HG03565 (cell line): ENCODE measurements at regions not wholly inside any gene's neighbourhood (a gene's known extent, or its start where the extent isn't known, plus 50 kb on each side); places are given as distances from the start of the nearest gene placed in this dataset.

ENCODE experiments used
- ATAC-seq: cut with Tn5 transposase; IDR thresholded peaks from one replicate; pipeline ENCODE4 v1.9.1; 2021; ENCODE audit warnings: mild to moderate bottlenecking, moderate library complexity; ENCODE audit not compliant: unreplicated experiment

DNA sequence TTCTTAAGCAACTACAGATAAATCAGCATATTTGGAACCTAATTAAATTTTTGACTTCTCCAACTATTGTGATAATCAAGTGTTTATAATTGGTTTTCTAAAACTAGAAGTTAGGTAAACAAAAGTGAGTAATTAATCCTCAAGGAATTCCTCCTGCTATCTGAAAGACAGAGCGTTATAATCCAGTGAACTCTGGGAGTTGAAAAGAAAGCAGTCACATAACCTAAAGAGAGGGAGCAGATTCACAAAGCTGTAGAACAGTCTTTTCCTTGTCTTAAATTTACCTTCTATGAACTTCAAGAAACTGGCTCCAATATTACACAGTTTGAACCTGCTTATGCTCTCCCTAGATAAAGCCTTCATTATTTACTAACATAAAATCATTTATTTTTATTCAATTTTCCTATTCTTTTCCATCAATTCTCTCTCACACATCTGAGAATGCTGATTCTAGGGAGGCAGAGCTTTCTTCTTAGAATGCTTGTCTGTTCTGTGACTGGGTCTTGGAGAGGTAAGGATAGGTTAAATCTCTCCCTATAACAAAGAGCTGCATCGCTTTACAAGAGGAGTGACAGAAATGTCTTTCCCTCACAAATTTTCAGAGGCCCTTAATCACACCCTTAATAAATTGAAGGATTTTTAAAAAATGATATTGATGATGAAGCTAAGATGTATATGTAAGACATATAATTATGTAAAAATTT, 132.8 kb downstream of the TUSC7 start:
- ATAC-seq: no peak

DNA sequence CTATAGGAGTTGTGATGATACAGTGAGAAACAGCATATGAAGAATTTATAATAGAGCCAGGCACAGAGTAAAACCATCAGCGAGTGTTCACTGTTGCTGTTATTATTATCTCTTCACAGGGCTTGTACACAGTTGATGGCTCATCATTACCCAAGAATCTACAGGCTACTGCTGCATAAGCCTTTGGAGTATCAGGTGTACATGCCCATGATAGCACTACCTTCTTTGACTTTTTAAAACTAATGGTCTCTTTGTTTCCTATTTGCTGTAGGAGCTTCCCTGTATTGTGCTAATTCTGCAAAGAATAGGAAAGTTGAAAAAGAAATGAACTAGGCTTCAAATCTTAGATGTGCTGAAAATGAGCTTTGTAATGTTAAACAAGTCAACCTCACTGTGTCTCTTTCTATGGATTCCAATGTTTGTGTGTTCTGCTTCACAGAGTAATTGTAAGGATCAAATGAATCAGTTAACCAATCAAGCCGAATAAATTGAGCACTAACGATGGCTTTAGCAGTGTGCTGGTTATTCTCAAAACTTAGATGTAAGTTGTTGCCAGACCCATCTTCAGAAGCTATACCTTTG, 138.8 kb downstream of the TUSC7 start:
- ATAC-seq: no peak

GRCh38 chr3:116849261-116849688, 139.7 kb downstream of the TUSC7 start:
- ATAC-seq: no peak

- ATAC-seq: no peak
These were observed 143.2 kb downstream of the TUSC7 start for GRCh38 chr3:116852803-116853202.

DNA sequence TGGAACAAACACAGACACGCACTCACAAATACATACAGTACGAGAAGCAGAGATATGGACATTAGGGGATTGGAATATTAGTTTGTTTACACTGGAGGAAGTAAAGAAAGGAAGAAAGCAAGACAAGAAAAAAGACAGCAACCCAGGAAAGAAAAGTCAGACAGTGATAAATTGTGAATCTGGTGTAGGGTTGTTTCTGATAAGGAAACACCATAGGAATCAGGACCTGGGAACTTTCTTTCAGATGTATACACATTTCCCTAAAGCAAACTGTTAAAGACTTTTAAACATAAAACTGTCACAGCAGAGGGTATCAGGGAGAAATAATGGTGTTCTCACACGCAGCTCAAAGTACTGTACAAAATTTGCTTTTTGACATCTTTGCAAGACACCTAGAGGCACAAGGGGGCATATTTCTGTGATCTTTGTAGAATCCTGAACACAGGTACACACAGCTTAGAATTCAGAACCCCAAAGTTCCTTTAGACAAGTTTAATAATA, 153.7 kb downstream of the TUSC7 start:
- no peak for ATAC-seq

DNA sequence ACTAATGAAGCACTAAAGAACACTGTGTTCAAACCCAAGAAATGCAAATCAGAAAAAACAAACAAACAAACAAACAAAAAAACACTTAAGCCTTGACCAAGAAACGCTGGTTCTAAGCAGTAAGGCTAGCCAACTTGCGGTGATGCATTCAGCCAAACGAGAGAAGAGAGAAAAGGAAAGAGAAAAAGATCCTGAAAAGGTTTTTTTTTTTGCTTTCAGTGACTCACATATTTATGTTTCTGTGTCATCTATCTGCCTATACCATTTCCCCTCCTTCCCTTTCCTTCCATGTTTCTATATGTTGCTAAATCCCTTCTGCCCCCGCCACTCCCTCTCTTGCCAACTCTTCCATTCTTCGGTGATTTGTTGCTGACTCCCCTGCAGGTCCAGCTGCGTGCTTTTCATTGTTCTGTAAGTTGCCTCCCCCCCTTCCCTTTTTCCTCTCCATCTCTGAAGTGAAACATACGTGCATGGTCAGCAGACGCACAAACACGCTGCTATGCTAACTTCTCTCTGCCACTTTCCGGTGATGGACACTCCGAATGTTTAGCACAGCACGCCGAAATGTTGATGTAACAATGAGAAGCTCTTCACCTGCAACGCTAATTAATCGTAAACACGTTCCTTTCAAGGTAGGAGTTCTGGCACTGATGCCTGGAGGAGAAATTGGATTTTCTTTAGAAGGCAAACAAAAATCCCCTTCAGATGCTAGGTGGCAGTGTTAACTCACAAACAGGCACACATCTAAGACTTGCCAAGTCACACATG, 154.4 kb downstream of the TUSC7 start:
- peak; percentile 70 for ATAC-seq

DNA sequence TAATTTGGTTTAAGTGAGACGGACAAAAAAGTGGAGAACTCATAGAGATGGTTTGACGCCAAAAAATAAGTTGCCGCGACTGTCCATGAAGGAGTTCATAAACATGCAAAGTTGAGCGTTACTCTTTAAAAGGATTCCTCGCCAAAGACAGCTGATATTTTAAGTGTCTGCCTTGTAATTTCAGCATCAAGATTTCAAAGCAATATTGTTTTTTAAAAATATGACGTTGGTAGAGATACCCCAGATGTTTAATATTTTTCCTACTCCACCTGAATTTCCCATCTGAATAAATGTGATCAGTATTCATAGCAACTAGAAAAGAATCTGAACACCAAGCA, 155.0 kb downstream of the TUSC7 start:
- ATAC-seq: no peak

GRCh38 chr3:116870379-116870778, 160.8 kb downstream of the TUSC7 start:
- ATAC-seq: no peak

DNA sequence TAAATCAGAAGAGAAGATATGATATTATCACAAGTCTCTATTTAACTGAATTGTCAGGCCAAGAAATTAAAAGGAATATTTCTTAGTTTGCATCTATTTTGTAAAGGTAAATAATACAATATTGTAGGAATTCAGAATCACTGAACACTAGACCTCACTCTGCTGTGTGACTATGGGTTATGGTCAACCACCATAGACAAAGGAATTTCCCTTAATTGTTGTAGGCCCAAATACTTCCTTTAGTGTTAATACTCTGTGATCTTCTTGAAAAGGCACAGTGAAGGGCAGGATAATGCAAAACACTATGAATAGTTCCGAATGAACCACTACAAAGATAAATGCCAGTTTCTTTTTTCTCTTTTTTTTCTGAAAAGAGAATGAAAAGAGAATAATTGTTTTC, 162.3 kb downstream of the TUSC7 start:
- no peak for ATAC-seq

- no peak for ATAC-seq
These were observed 163.1 kb downstream of the TUSC7 start for GRCh38 chr3:116872688-116873087.

DNA sequence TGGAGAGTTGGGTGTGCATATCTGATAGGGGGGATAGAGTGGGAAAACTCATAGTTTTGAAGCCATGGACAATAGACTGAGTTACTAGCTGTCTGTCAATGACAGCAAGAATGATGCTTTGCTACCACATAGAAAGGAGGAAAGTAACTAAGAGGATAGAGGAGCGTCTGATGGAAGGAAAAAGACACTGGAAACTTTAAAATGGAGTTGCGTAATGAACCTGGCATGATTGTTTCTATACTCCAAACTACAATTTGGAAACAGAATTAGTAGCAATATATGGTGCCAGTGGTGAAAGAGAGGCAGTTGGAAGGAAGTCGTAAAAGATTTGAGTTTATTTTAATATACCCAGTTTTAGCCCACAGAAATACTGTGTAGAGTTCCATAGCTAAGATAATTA, 163.6 kb downstream of the TUSC7 start:
- ATAC-seq: no peak

- peak; percentile 90 for ATAC-seq
These were observed 168.4 kb downstream of the TUSC7 start for GRCh38 chr3:116877968-116878367.

- peak; percentile 97 for ATAC-seq
These were observed 176.8 kb downstream of the TUSC7 start for GRCh38 chr3:116886202-116886893.

DNA sequence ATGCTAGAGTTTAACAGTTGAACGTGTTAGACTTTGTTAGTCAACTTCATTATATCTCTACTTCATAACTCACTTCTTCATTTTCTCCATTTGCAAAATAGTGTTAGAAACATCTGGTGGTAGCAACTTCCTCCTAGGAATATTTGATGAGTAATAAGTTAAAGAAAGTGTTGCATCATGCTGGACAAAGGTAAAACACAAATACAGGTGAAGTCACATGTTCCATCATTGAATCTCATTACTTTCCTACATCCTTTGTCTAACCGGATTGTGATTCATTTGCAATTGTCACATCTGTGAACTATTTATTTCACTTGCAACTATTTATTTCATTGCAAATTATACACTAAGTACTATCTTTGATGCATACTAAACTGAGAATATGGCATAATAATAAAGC, 186.5 kb downstream of the TUSC7 start:
- ATAC-seq: no peak

GRCh38 chr3:116897382-116897781, 187.8 kb downstream of the TUSC7 start:
- ATAC-seq: no peak

DNA sequence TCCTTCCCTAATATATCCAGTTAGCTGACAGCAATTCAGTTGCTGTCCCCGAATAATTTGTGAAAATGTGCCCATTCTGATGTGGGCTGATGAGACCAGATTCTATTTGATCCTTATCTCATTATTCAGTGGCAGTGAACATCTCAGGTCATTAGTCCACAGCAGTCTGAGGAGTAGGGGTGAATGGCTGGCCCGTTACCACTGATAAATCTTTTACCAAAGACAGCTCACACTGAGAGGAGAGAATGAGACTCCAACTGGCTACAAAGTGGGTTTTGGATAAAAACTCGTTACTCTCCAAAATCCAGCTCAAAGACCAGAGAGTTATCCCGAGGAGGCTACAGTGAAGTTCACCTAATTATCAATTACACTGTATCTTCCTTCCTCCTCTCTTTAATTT, 189.7 kb downstream of the TUSC7 start:
- ATAC-seq: no peak

- ATAC-seq: no peak
These were observed 195.8 kb downstream of the TUSC7 start for GRCh38 chr3:116905334-116905733.

GRCh38 chr3:116905794-116906193, 196.2 kb downstream of the TUSC7 start:
- no peak for ATAC-seq

DNA sequence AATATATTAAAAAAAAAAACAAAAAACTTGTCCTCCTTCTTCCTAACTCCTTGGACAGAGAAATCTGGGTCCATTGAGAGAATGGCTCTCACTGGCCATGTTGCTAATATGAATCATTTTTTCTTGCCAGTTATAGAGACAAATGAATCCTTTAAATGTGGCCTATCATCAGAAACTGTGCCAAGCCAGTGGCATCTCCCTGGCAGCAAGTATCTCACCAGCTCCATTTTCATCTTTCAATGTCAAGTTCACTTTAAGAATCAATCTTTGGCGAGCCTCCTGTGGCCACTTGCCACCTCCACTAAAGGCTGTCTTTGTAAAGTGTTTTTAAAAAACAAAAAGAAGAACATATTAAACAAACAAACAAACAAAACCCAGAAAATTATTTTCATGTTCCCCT, 202.5 kb downstream of the TUSC7 start:
- no peak for ATAC-seq

GRCh38 chr3:116914004-116914403, 204.4 kb downstream of the TUSC7 start:
- no peak for ATAC-seq

- ATAC-seq: no peak
These were observed 207.3 kb downstream of the TUSC7 start for GRCh38 chr3:116916836-116917235.
